OCI-LY7 (cell line): ENCODE measurements at regions not wholly inside any gene's neighbourhood (a gene's known extent, or its start where the extent isn't known, plus 50 kb on each side); places are given as distances from the start of the nearest gene placed in this dataset.

Source experiments
- BruUV-seq: library from RNA; stranded (reverse); fragments of 400-500 nt; replicated peaks from 2 replicates; lab custom pipeline; 2021; lab: Mats Ljungman, UMichigan
- CTCF ChIA-PET: fragments of 300-600 bp; sonication (Branson Sonifier 250); formaldehyde crosslinking; loops from one replicate; lab custom pipeline; 2022; ENCODE audit warnings: antibody characterized with exemption; ENCODE audit not compliant: unreplicated experiment; lab: Charles Lee
- POLR2A ChIA-PET: fragments of 300-600 bp; sonication (Branson Sonifier 250); formaldehyde crosslinking; loops from one replicate; lab custom pipeline; 2022; ENCODE audit warnings: antibody characterized with exemption; lab: Charles Lee
- DNase-seq: peaks from one replicate; pipeline ENCODE4 v3.0.0-alpha.2; 2015; ENCODE audit warnings: low spot score
- H2AFZ ChIP-seq: fragments of 200-600 bp; sonication (generic), shearing (Covaris generic); 2 replicates; pipeline ENCODE4 v1.6.1; 2014; ENCODE audit warnings: mild to moderate bottlenecking, antibody characterized with exemption, low read length, moderate library complexity
- H3K27ac ChIP-seq: fragments of 200-600 bp; sonication (generic); 2 replicates; pipeline ENCODE4 v1.5.1; 2014; ENCODE audit warnings: mixed run types, low read depth, mild to moderate bottlenecking, moderate library complexity, low read length, inconsistent platforms; ENCODE audit not compliant: poor library complexity, severe bottlenecking
- H3K36me3 ChIP-seq: fragments of 200-600 bp; sonication (generic); 2 replicates; pipeline ENCODE4 v1.6.1; 2014; ENCODE audit warnings: mild to moderate bottlenecking, antibody characterized with exemption, low read length, moderate library complexity, mixed read lengths; ENCODE audit not compliant: insufficient read depth
- H3K4me1 ChIP-seq: fragments of 200-600 bp; sonication (generic); 2 replicates; pipeline ENCODE4 v1.5.1; 2014; ENCODE audit warnings: mild to moderate bottlenecking, low read length; ENCODE audit not compliant: insufficient read depth, poor library complexity, severe bottlenecking
- H3K4me2 ChIP-seq: fragments of 200-600 bp; sonication (generic); 2 replicates; pipeline ENCODE4 v1.6.1; 2014; ENCODE audit warnings: mild to moderate bottlenecking, low read length
- H3K4me3 ChIP-seq: fragments of 200-600 bp; sonication (generic); 2 replicates; pipeline ENCODE4 v1.5.1; 2014; ENCODE audit warnings: mild to moderate bottlenecking, low read depth, low read length; ENCODE audit not compliant: poor library complexity, severe bottlenecking
- H3K79me2 ChIP-seq: fragments of 200-600 bp; sonication (generic); 2 replicates; pipeline ENCODE4 v1.6.1; 2016; ENCODE audit warnings: low read depth, mild to moderate bottlenecking, low read length, moderate library complexity, mixed read lengths; ENCODE audit not compliant: insufficient read depth
- H3K9me2 ChIP-seq: fragments of 200-600 bp; sonication (generic); 2 replicates; pipeline ENCODE4 v1.6.1; 2016; ENCODE audit warnings: mild to moderate bottlenecking, low read length, mixed read lengths; ENCODE audit not compliant: insufficient read depth
- H3K9me3 ChIP-seq: fragments of 200-600 bp; sonication (generic); 2 replicates; pipeline ENCODE4 v1.6.1; 2014; ENCODE audit warnings: mild to moderate bottlenecking, mixed run types, low read length, mixed read lengths
- H4K20me1 ChIP-seq: fragments of 200-600 bp; sonication (generic); 2 replicates; pipeline ENCODE4 v1.6.1; 2014; ENCODE audit warnings: mild to moderate bottlenecking, antibody characterized with exemption, low read length, moderate library complexity, mixed read lengths; ENCODE audit not compliant: insufficient read depth
- CTCF ChIP-seq: fragments of 200-600 bp; sonication (generic); conservative IDR thresholded peaks from 2 replicates; pipeline ENCODE4 v1.5.1; 2014; ENCODE audit warnings: mild to moderate bottlenecking, antibody characterized with exemption, low read length, moderate library complexity, mixed read lengths
- EZH2phosphoT487 ChIP-seq: fragments of 200-600 bp; sonication (generic); IDR thresholded peaks from 2 replicates; pipeline ENCODE4 v1.6.1; 2018; ENCODE audit warnings: low read depth, borderline replicate concordance, mild to moderate bottlenecking, mixed run types, antibody characterized with exemption, low read length, moderate library complexity, mixed read lengths
- intact Hi-C: fragments of 100-400 bp; cut with micrococcal nuclease; formaldehyde crosslinking; loops from one replicate; pipeline ENCODE4 v1.10.0; 2022; ENCODE audit not compliant: unreplicated experiment

- H3K4me2 ChIP-seq = no peak overlapping the region
- no TSS peak for BruUV-seq
- intact Hi-C loops = no loop called here
- H3K4me1 ChIP-seq = no peaks in the 10 kb centered on the region
- H3K27ac ChIP-seq = no peak overlapping the region
- TF ChIP-seq CTCF = no peak
- no peak for TF ChIP-seq EZH2phosphoT487
- H3K36me3 ChIP-seq = no peaks in the 10 kb centered on the region
- H3K4me3 ChIP-seq = no peak overlapping the region
- no peaks in the 10 kb centered on the region for H3K79me2 ChIP-seq
- CTCF ChIA-PET = no interaction called here
- H4K20me1 ChIP-seq = no peaks in the 10 kb centered on the region
- no peak overlapping the region for H2AFZ ChIP-seq
- H3K9me2 ChIP-seq = no peaks in the 10 kb centered on the region
- no peaks in the 10 kb centered on the region for H3K9me3 ChIP-seq
- no peak for DNase-seq
- POLR2A ChIA-PET = no interaction called here
These were observed 71.2 kb upstream of the CCN6 start for GRCh38 chr6:111982681-111983080.

GRCh38 chr6:111983193-111983592 is 70.7 kb upstream of the CCN6 start:
- Histone ChIP-seq H3K9me2 (no peaks in the 10 kb centered on the region), H3K9me3 (no peaks in the 10 kb centered on the region), H4K20me1 (no peaks in the 10 kb centered on the region), H3K36me3 (no peaks in the 10 kb centered on the region), H3K4me3 (no peak overlapping the region), H3K27ac (no peak overlapping the region), H3K4me1 (no peaks in the 10 kb centered on the region), H3K4me2 (no peak overlapping the region), H3K79me2 (no peaks in the 10 kb centered on the region), H2AFZ (no peak overlapping the region)
- POLR2A ChIA-PET = interaction anchor here (1.4 kb wide), 1 partner anchor 8 kb away, joined by 3 read pairs; no protein-coding TSS in a partner anchor
- TF ChIP-seq EZH2phosphoT487 (no peak), CTCF (no peak)
- CTCF ChIA-PET = no interaction called here
- BruUV-seq = no TSS peak
- intact Hi-C loops = no loop called here
- no peak for DNase-seq

- no peak overlapping the region for H3K4me2 ChIP-seq
- H3K36me3 ChIP-seq = no peaks in the 10 kb centered on the region
- H3K27ac ChIP-seq = no peak overlapping the region
- H3K4me1 ChIP-seq = peaks cover under 1% of the 10 kb centered on the region
- no peak overlapping the region for H2AFZ ChIP-seq
- BruUV-seq = no TSS peak
- intact Hi-C loops = no loop called here
- no peak for DNase-seq
- no peaks in the 10 kb centered on the region for H3K9me3 ChIP-seq
- CTCF ChIA-PET = no interaction called here
- H3K4me3 ChIP-seq = no peak overlapping the region
- no peaks in the 10 kb centered on the region for H4K20me1 ChIP-seq
- TF ChIP-seq EZH2phosphoT487 = no peak
- TF ChIP-seq CTCF = no peak
- H3K9me2 ChIP-seq = no peaks in the 10 kb centered on the region
- H3K79me2 ChIP-seq = no peaks in the 10 kb centered on the region
- POLR2A ChIA-PET = interaction anchor here (1.4 kb wide), 1 partner anchor 9 kb away, joined by 3 read pairs; no protein-coding TSS in a partner anchor
These were observed 69.8 kb upstream of the CCN6 start for GRCh38 chr6:111984081-111984480.
